GM19239 (cell line): ENCODE measurements at regions not wholly inside any gene's neighbourhood (a gene's known extent, or its start where the extent isn't known, plus 50 kb on each side); places are given as distances from the start of the nearest gene placed in this dataset.

Experiments used
- DNase-seq: peaks from one replicate; pipeline ENCODE4 v3.0.0; 2011; ENCODE audit warnings: low spot score; ENCODE audit not compliant: insufficient read length
- FAIRE-seq: peaks from 2 replicates; lab custom pipeline; 2011; peaks lifted over from hg19 to GRCh38; lab: Jason Lieb, UNC

DNA sequence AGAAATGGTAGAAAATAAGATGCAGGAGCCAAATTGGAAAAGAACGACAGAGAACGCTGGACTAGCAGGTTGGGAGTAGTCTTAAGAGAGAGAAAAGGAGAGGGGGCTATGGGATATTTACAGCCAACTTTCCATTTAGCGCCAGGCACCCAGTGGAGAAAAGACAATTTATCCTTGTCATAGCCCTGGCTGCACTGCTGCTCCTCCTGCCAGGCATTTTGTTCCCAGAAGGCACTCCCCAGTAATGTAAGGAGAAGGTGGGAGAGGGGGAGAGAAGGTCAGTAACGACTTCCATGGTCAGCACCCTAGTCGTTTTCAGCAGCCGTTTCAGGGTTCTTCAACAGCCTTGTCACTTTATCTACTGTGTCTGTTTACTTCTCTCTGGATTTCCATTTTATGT is 159.0 kb downstream of the TRMT11 start:
- DNase-seq (no peak), FAIRE-seq (no peak)

DNA sequence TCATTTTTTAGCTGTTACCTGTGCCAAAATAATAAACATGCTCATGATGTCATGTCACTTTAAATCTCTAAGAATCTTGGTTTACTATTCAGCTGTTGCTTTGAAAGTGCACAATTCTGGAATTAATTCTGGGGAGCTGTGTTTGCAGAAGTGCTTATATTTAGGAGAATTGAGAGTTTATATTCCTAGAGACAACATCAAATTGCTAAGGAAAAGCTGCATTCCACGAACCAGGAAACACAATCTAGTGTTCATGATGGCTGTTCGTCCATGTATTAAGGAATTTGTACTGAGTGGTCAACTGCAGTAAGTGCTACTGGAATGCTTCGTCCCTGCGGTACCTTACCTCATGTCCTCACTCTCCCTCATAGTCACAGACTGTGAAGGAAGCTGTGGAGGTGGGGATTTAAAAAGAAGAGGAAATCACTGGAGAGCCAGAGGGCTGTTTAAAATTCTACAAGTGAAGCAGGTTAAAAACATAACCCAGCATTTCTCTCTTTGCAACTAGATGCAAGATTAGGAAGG is 161.0 kb downstream of the TRMT11 start:
- DNase-seq (no peak), FAIRE-seq (no peak)

DNA sequence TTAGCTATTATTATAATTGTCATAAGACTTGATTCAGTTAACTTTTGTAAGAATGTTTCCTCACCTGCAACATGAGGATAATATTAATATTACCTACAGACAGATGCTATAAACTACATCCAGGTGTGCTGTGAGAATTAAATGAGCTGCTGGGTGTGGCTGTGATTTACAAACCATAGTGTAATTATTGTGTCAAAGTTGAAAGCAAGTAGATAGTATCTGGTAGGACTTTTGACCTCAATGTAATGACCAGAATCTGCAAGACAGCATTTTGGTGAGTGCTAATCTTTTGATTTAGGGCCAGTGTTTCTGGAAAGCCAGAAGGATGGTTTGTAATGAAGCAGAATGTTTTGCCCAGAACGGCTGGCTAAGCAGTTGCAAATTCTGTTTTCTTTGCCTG is 162.5 kb downstream of the TRMT11 start:
- DNase-seq (no peak), FAIRE-seq (no peak)

DNA sequence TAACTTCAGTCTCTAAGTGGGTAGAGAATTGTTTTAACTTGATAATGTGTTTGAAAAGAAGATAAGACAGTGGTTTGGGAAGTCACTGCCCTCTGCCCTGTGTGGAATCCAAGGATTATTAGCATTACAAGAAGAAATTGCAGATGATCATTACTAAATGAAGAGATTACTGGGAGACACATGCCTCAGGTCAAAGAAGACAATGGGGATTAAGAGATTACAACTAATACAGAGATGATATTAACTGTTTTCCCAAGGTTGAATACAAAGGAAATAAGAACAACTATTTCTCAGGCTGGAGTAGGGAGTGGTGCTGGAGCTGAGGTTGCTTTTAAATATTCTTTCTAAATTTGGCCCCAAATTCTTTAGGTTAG is 166.0 kb downstream of the TRMT11 start:
- FAIRE-seq = no peak
- DNase-seq = no peak

DNA sequence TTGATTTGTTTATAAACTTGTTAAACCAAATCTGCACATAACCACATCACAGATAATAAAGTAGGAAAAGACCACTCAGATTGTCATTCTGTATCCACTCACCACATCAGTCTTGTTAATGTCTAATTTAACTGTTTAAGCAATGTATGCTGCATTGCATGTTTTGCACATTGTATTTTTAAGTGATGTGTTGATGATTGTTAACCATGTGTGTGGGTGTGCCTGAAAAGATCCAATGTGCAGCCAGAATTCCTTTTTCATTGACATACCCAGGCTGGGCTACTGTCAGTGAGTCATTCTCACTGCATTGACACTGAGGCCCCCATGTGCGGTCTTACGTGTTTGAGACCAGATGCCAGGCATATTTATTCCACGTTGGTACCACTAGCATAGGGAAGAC is 167.3 kb downstream of the TRMT11 start:
- no peak for FAIRE-seq

DNA sequence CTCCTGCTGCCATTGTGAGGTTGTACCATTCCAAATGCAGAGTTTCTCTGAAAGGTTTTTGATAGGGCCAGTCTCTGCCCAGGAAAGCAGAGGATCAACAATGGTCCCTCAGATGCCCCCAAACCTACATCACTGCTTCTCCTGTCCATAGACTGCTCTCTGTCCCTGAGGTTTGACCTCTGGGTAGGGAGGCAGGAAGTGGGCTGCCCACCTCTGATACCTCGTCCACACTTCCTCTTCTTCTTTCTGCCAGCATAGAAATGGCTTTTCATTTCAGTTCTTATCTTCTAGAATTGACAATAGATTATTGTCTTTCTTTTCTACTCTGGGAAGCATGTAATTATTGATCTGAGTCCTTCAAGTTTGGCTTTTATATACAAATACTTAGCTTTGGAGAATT is 170.6 kb downstream of the TRMT11 start:
- DNase-seq (no peak), FAIRE-seq (no peak)

More for the DNA sequence above, 167.3 kb downstream of the TRMT11 start:
- DNase-seq = no peak

DNA sequence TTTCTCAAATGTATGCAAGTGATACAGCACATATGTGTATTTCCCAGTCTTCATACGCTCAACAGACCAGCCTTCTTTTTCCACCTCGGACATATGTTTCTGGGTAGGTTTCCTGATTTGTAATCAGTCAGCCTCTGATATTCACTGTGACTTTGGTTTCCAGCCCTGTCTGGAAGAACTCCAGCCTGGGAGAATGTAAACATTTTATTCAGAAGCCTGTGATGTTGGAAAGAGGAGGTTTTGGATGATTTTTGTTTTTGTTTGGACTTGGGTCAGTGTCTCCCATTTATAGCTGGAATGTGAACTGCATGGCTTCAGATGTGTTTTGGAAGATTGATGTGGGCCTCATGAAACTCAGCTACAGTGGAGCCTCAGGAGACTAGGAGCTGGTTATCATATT is 172.2 kb upstream of the CENPW start:
- FAIRE-seq (no peak), DNase-seq (no peak)

DNA sequence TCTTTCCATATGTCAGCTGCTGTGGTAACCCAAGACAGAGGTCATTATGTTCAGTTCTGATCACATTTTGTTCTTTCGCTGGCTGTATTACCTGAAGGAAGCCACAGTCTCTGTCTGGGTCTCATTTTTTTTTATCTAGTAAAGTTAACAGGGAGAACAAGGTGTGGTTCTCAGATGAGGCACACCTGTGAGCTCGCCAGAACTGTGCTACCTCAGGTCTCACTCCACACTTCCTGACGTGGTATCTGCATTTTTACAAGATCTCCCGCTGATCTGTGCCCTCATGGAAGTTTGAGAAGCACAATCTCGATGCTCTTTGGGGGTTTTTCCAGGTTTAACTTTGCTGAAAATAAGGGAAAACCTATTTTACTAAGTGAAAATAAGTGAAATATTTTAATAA is 169.5 kb upstream of the CENPW start:
- no peak for DNase-seq
- no peak for FAIRE-seq

DNA sequence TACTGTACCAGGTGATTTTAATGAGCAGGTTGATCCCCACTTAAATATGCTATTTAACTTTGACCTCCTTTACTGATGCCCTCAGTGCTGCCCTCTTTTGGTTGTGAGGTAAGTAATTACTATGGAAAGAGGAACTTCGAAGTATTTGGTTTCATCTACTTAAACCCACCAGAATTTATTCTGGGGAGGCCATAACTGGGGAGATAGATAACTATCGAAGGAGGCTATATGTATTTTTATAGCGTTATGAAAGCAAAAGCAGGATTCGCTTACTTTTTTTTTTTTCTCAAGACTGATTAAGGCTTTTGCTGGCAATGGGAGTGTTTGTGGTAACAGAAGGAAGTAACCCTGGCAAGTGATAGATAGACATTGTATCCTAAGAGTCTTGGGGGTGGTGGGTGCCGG is 168.9 kb upstream of the CENPW start:
- FAIRE-seq = peak; percentile 79
- no peak for DNase-seq

DNA sequence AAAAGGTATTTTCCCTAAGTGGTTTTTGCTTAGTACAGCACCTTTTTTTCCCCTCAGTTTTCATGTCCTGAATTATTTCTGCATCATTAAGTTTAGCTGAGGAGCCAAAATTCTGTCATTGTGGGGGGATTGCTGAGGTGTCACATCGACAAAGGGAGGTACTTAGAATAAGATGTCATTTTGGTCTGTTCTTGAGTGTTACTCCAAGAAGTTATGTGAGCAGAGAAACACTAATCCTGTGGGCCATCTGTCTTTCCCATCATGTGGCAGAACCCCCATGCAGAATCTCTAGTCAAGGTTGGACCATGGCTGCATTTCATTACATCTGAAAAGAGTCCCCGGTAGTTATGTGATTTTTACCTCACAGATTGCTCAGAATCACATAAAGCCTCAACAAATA is 167.8 kb upstream of the CENPW start:
- FAIRE-seq (no peak), DNase-seq (no peak)

DNA sequence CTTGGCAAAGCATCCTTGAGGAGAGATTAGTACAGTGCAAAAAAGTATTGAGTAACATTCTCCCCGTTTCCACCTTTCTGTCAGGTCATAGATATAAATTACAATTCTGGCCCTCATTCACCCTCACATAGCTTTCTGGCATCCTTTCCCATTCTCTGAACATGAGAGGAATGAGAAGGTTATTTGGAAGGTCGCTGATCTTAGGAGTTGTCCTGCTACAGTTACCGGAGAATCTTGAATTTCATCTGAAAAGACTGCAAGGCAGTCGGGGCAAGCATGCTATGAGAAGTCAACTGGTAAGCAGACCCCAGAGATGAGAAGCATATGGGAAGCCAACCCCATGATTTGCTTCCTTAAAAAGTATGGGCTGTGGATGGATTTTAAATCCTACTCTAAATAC is 166.7 kb upstream of the CENPW start:
- DNase-seq = no peak

DNA sequence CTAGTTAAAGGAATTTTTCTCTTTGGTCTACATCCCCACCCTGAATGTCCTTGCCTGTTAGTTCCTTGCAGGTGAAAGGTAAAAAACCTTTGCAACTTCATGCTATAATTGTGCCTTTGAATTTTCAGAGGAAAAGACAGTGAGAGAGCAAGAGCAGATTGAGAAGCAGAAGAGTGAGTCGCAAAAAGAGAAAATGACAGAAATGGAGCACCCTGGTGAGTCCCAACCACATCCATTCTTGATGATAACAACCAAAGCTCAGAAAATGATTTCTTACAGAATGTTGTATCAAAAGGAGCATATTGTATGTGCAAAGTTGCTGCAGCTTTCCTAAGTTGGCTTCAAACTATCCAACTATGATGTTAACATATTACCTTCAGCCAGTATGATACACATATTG is 165.2 kb upstream of the CENPW start:
- no peak for DNase-seq
- FAIRE-seq = no peak

More for the DNA sequence above, 166.7 kb upstream of the CENPW start:
- no peak for FAIRE-seq

DNA sequence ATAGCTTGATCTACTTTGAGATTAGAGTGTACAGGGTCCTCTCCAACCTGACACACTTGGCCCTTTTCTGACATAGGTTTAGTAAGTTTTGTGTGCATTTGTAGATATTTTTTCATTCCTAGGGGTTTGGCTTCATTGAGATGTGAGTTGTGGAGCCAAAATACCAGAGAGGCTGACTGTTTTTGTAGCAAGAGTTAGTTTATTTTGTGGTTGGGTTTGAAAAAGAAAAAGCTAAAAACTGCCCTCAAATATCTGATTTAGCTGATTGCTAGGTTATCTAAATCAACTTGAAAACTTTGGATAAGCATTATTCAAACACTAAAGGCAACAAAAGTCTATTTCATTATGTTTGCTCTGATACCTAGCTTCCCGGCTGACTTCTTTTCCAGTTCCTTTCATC is 164.7 kb upstream of the CENPW start:
- FAIRE-seq (no peak), DNase-seq (no peak)

DNA sequence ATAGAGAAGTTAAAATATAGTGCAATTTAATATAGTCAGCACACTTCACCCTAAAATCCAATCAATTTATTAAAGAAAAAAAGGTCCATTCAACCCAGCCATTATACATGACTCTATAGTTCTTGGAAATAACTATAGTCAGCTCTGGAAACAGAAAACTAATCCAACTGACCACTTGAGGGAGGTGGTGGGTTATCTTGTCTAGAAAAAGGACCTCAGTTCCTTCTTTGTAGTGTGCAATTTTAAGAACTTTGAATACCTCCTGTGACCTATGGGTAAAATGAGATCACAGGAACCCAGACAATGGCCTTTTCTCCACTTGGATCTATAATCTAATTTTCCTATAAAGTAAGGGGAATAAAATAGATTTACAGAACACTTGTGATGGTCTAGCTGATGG is 163.6 kb upstream of the CENPW start:
- FAIRE-seq = no peak
- no peak for DNase-seq

DNA sequence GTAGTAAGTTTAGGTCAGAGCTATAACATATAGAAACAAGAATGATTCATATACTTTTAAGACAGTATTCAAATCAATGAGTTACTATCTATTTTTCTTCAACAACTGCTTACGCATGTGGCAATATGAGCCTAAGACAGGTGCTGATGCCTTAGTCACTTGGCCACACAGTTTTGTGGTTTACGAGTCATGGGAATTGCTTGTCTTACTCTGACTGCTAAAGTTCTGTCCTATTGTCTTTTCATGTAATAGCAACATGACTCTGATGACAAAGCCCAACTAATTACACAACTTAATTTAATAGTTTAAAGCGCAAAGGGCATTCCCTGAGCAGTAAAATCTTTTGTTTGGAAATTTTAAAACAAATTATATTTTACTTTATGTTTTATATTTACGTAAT is 159.3 kb upstream of the CENPW start:
- FAIRE-seq (no peak), DNase-seq (no peak)

DNA sequence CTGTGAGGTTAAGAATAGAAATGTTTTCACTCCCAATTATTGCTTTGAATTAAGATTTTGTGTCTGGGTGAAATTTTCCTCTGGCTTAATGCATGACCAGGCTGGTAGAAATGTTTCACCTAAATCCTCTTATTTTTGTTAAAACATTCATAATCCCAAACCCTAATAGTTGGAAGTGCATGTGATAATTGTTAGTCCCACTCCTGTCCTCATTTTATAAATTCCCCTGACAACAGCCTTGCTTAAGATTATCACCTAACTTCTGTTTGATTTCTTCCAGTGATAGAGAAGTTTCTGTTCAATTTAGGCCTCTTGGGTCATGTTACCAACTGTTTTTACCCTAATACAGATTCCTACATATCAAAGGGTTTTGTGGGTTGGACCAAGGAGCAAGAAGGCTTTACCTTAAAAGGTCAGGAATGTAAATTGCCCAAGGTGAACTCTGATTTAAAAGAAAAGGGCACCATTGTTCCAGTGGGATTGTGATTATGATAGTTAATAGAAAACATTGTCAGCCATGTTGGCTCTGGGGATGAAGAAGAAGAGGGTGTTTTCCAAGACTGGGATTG is 158.7 kb upstream of the CENPW start:
- DNase-seq = no peak
- FAIRE-seq = peak; percentile 37

DNA sequence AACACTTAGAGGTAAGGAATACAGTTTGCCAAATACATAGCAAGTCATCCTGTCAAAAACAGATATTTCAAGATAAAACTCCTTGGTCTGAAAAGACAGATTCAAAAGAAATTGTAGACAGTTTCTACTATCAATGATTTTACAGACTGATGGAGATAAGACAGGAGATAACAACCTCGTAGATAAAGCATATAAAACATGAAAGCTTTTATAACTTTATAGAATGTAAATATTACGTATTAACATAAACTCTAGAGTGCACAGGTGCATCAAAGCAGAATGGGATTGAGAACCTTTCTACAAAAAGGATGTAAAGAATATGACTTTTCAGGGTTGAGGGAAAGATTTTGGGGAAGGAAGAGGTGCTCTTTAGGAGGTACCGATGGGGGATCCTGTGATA is 158.0 kb upstream of the CENPW start:
- FAIRE-seq (no peak), DNase-seq (no peak)

DNA sequence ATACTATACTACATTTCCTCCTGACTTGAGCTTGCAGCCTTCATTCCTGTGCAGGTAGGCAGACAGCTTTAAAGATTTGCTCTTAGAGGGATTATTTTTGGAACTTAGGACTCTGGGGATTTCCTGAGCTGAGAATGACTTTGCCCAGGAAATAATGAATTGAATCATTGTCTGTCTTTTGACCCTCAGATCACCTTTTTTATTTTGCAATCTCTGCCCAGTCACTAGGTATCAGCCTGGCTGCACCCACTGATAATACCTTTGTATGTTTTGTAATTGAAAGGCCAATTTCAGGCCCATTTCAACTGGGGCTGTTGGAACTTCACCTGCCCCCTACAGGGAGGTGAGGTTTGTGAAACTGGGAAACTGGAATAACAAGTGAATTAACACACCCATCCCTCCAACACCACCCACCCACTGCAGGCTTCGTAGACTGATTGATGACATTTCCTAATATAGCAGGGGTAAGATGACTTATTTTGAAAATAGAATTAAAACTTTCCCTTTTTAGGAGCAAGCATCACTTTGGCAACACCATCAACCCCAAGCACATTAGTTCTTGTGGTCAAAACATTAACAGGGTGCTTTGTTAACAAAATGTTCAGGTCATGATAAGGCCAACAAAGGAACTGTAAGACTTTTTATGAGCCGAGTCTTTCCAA is 157.1 kb upstream of the CENPW start:
- DNase-seq = no peak
- no peak for FAIRE-seq

DNA sequence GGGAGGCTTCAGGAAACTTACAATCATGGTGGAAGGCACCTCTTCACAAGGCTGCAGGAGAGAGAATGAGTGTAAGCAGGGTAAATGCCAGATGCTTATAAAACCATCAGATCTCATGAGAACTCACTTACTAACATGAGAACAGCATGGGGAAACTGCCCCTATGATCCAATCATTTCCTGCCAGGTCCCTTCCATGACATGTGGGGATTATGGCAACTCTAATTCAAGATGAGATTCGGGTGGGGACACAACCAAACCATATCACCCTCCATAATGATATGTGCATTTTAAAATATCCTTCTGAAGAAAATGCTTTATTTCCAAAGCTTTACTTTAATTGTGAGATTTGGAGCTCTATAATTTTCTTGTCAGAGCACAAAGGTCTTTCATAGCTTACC is 154.1 kb upstream of the CENPW start:
- FAIRE-seq (no peak), DNase-seq (no peak)

DNA sequence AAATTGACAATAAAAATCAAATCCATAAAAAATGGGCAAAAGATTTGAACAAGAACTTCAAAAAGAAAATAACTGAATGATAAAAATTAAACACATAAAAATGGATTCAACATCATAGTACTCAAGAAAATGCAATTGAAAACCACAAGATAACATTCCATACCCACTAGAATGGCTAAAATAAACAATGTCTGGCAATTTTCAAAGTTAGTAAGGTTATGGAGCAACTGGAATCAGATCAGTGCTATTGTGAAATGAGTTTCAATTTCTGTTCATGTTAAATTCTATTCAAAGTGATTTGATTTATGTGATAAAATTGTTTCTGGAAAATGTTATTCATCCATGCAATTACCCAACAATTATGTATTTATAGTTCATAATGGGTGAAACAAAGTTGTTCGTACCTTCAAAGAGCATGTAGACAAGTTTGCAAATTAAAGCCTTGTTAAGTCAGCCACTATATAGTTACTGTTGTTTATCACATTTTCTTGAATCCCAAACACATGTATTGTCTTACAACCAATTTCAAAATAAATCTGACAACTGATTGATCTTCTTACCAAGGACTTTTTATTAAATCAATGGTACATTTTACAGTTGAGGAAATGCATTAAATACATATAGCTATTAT is 151.5 kb upstream of the CENPW start:
- FAIRE-seq = no peak
- no peak for DNase-seq

DNA sequence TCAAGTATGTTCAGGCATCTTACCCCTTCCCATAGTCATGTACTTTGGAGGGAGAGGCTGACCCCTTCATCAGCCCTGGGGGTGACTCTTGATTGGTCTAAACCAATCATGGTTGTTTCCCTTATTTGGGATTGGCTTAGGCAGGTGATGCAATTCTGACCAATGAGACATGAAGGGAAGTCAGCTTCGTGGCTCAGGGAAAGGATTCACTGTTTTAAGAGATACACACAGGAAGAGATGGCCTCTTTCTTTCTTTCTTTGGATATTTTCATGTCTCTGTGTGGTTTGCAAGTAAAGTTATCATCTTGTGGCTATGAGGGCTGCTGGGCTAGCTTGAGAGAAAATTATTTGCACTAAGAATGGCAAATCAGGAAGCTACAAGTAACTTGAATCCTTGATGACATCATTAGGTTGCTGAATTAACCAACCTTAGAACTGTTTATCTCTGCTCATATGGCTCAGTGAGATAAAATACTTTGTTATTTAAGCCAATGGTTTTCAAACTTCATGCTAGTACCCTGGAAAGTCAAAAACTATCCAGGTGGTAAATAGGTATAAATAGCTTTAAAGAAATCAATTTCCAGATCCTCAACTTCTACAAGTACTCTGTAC is 144.2 kb upstream of the CENPW start:
- DNase-seq (no peak), FAIRE-seq (no peak)
